ENCODE measurements at regions not wholly inside any gene's neighbourhood (a gene's known extent, or its start where the extent isn't known, plus 50 kb on each side); places are given as distances from the start of the nearest gene placed in this dataset.
A peak's percentile ranks its signal among the peaks of the same experiment; 100 is the strongest.

DNA sequence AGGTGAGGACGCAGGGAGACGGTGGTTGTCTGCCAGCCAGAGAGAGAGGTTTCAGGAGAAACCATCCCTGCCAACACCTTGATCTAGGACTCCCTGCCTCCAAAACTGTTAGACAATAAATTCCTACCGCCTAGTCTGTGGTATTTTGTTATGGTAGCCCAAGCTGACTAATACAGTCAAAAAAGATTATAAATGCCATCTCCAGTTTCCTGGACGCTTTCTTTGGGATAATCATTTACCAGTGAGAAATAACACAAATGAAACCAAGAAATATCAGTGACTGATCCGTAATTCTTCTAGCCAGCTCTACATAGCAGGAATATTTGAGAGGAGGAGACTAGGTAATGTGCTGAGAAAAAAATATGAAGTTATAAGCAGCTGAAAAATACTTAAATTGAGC, 707.8 kb upstream of the LMCD1 start:
- TF ChIP-seq, protein P1, sequence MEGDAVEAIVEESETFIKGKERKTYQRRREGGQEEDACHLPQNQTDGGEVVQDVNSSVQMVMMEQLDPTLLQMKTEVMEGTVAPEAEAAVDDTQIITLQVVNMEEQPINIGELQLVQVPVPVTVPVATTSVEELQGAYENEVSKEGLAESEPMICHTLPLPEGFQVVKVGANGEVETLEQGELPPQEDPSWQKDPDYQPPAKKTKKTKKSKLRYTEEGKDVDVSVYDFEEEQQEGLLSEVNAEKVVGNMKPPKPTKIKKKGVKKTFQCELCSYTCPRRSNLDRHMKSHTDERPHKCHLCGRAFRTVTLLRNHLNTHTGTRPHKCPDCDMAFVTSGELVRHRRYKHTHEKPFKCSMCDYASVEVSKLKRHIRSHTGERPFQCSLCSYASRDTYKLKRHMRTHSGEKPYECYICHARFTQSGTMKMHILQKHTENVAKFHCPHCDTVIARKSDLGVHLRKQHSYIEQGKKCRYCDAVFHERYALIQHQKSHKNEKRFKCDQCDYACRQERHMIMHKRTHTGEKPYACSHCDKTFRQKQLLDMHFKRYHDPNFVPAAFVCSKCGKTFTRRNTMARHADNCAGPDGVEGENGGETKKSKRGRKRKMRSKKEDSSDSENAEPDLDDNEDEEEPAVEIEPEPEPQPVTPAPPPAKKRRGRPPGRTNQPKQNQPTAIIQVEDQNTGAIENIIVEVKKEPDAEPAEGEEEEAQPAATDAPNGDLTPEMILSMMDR (IDR thresholded peaks at IDR 0.05; ENCODE audit: control insufficient read depth, extremely low read depth, insufficient read depth), result no peak
- no peak for DNase-seq (ENCODE audit: low read depth)
- no peak overlapping the region for H3K4me3 ChIP-seq (ENCODE audit: low read depth, low read length)

DNA sequence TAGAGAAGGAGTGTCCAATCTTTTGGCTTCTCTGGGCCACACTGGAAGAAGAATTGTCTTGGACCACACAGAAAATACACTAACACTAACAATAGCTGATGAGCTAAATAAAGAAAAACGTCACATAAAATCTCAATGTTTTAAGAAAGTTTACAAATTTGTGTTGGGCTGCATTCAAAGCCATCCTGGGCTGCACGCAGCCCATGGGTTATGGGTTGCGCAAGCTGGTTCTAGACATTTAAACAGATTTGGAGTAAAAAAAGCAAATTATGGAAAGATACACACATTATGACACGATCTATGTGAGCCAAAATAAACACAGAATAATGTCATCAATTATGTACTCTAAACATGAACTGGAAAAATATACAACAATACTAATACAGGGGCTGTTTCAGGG, 703.3 kb upstream of the LMCD1 start:
- TF ChIP-seq, protein P1 (IDR thresholded peaks at IDR 0.05; ENCODE audit: control insufficient read depth, extremely low read depth, insufficient read depth), result no peak
- H3K4me3 ChIP-seq (ENCODE audit: low read depth, low read length), result no peak overlapping the region
- no peak for DNase-seq (ENCODE audit: low read depth)

DNA sequence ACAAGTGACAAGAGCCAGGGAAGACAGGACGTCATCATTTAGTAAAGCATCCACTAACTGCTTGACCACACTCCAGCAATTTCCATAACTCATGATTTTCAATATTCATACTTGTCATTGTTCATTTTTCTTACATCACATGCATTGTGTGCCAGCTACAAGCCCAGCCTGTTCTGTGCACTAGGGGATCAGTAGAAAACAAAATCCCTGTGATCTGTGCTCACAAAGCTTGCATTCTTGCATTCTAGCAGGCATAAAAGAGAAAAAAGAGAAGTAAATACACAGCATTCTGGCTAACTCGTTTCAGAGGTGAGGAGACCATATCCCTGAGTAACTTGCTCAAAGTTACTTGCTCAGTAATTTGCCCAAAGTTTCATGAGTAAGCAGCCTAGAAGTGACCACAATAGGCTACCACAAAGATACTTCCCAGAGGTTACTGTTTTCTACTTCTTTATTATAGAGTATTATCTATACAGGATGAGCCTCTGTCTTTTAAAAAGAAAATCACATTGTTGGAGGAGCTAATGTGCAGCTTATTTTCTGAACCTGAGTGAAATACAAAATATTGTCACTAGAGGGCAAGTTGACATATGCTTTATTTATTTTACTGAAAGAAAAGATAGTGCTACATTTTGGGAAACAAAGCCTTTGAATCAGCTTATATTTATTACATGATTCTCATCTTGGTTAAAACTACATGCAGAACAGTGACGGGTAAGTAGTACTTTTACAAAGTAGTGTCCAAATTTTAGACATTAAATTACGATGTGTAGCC, 701.4 kb upstream of the LMCD1 start:
- TF ChIP-seq, protein P1 (IDR thresholded peaks at IDR 0.05; ENCODE audit: control insufficient read depth, extremely low read depth, insufficient read depth), result peak; percentile 37
- no peak overlapping the region for H3K4me3 ChIP-seq (ENCODE audit: low read depth, low read length)
- no peak for DNase-seq (ENCODE audit: low read depth)

DNA sequence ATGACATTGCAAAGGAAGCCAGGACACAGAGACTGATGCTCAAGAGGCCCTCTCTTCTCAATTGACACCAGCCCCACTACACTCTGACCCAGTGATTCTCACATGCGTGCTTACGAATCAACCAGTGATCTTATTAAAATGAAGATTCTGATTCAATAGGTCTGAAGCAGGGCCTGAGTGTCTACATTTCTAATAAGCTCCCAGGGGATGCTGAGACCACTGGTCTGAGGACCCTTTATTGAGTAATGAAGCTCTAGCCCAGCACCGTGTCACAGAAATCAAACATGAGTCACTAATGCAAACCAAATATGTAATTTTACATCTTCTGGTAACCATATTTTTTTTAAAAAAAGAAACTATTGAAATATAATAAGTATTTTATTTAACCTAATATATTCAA, 689.1 kb upstream of the LMCD1 start:
- DNase-seq (ENCODE audit: low read depth), result no peak

DNA sequence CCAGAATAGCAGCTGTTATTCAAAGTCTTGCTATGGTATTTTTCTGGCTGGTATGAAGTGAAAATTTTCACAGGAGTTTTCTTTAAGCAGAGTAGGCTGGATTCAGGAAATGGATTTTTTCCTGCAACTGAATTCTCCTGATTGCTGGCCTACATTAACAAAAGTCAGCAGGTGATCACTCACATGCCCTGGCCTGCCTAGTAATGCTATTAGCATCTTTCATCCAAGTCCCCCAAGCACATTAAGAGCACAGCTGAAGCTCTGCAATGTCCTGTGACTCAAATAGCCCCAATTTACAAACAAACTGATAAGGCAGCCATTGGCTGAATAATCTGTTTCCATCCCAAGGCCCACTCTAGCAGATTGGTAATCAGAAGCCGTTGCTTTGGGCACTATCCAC, 688.3 kb upstream of the LMCD1 start:
- TF ChIP-seq, protein P1 (IDR thresholded peaks at IDR 0.05; ENCODE audit: control insufficient read depth, extremely low read depth, insufficient read depth), result no peak
- DNase-seq (ENCODE audit: low read depth), result no peak
- no peak overlapping the region for H3K4me3 ChIP-seq (ENCODE audit: low read depth, low read length)

More for the DNA sequence above, 689.1 kb upstream of the LMCD1 start:
- H3K4me3 ChIP-seq (ENCODE audit: low read depth, low read length), result no peak overlapping the region
- TF ChIP-seq, protein P1 (IDR thresholded peaks at IDR 0.05; ENCODE audit: control insufficient read depth, extremely low read depth, insufficient read depth), result no peak

DNA sequence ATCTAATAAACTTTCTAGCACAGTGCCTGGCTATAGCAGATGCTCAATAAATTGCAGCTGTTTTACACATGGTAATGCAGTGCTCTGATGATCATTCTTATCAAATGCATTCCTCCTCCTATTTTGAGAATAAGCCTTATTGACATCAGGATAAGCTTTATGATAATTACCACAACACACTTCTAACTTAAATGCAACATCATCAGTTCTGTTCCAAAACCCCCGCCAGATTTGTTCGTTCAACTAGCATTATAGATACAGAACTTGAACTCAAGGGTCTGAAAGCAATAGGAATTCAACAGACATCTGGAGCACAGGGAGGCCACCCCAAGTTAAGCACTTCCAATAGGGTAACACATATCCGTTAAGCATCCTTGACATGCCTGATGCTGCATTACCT, 684.4 kb upstream of the LMCD1 start:
- TF ChIP-seq, protein P1 (IDR thresholded peaks at IDR 0.05; ENCODE audit: control insufficient read depth, extremely low read depth, insufficient read depth), result no peak
- DNase-seq (ENCODE audit: low read depth), result no peak
- no peak overlapping the region for H3K4me3 ChIP-seq (ENCODE audit: low read depth, low read length)

DNA sequence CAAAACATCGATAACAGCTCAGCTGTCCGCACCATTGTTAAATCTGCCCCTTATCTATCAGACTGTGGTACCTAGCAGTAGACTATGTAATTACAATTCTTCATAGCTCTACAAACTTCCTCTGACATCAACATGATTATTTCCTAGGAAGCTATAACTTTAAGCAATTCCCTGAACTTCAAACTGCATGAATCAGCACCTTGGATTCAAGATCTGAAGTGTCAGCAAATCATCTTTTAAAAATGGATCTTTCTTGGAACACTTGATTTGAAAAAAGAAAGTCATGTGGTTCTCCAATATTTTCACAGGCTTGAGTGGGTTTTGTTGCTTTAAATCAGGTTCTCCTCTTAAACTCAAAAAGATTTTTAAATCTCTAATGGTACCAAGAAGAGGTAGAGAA, 680.7 kb upstream of the LMCD1 start:
- TF ChIP-seq, protein P1 (IDR thresholded peaks at IDR 0.05; ENCODE audit: control insufficient read depth, extremely low read depth, insufficient read depth), result no peak
- no peak overlapping the region for H3K4me3 ChIP-seq (ENCODE audit: low read depth, low read length)
- DNase-seq (ENCODE audit: low read depth), result no peak

Data from LNCaP clone FGC (cell line).